ENCODE measurements at regions not wholly inside any gene's neighbourhood (a gene's known extent, or its start where the extent isn't known, plus 50 kb on each side); places are given as distances from the start of the nearest gene placed in this dataset.

DNA sequence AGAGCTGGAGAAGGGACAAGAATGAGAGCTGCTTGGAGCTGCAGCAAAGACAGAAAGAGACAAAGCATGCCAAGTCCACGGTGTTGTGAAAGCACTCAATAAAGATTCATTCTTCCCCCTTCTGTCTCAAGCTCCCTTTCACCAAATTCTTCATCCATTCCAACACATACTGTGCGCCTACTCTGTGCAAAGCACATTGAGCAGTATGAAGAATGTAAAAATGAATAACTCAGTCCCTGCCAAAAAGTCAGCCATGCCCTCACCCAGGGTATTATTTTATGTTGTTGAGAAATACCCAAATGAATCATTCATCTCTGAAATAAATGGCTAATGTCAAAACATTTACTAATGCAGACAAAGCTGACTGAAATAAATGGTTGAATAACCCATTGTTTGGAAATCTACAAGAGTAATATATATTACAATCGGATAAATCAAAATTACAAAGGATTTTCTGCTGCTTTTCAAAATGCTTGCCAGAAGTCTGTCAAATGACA lies 282.9 kb upstream of the IRX5 start:
- no peak for TF ChIP-seq SIN3A (IDR thresholded peaks at IDR 0.05; ENCODE audit: borderline replicate concordance, insufficient read depth, low read length)
- no peak for TF ChIP-seq POLR2AphosphoS5 (IDR thresholded peaks at IDR 0.05; ENCODE audit: low read depth, low read length)
- TF ChIP-seq FOXP2 (optimal IDR thresholded peaks at IDR 0.05; ENCODE audit: borderline replicate concordance, extremely low read depth, extremely low read length, insufficient read depth): no peak
- TF ChIP-seq, protein P1, sequence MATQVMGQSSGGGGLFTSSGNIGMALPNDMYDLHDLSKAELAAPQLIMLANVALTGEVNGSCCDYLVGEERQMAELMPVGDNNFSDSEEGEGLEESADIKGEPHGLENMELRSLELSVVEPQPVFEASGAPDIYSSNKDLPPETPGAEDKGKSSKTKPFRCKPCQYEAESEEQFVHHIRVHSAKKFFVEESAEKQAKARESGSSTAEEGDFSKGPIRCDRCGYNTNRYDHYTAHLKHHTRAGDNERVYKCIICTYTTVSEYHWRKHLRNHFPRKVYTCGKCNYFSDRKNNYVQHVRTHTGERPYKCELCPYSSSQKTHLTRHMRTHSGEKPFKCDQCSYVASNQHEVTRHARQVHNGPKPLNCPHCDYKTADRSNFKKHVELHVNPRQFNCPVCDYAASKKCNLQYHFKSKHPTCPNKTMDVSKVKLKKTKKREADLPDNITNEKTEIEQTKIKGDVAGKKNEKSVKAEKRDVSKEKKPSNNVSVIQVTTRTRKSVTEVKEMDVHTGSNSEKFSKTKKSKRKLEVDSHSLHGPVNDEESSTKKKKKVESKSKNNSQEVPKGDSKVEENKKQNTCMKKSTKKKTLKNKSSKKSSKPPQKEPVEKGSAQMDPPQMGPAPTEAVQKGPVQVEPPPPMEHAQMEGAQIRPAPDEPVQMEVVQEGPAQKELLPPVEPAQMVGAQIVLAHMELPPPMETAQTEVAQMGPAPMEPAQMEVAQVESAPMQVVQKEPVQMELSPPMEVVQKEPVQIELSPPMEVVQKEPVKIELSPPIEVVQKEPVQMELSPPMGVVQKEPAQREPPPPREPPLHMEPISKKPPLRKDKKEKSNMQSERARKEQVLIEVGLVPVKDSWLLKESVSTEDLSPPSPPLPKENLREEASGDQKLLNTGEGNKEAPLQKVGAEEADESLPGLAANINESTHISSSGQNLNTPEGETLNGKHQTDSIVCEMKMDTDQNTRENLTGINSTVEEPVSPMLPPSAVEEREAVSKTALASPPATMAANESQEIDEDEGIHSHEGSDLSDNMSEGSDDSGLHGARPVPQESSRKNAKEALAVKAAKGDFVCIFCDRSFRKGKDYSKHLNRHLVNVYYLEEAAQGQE (IDR thresholded peaks at IDR 0.05; ENCODE audit: insufficient read depth in 1 of 2, low read depth in 2 of 2, low read length in 2 of 2): no peak
- no peak for TF ChIP-seq TAF1 (IDR thresholded peaks at IDR 0.05; ENCODE audit: borderline replicate concordance, insufficient read depth, low read length)

DNA sequence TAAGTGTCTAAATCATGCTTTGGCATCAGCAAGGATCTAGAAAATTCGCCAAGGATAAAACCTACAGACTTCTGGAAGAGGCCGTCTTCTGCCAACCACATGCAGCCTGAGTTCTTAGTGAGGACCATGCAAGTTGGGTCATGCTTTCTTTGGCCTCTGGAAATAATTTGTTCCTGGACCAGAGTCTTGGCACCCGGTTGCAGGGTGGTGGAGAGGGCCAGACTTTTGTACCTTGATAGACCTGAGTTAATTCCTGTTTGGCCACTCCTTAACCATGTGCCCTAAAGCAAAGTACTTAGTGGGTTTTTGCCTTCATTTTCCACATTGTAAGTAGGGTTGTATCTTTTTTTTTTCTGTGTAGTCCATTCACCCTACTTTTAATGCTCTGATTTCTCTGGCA lies 283.4 kb upstream of the IRX5 start:
- TF ChIP-seq, protein P1 (IDR thresholded peaks at IDR 0.05; ENCODE audit: insufficient read depth in 1 of 2, low read depth in 2 of 2, low read length in 2 of 2): no peak
- no peak for TF ChIP-seq FOXP2 (optimal IDR thresholded peaks at IDR 0.05; ENCODE audit: borderline replicate concordance, extremely low read depth, extremely low read length, insufficient read depth)
- TF ChIP-seq SIN3A (IDR thresholded peaks at IDR 0.05; ENCODE audit: borderline replicate concordance, insufficient read depth, low read length): no peak
- no peak for TF ChIP-seq POLR2AphosphoS5 (IDR thresholded peaks at IDR 0.05; ENCODE audit: low read depth, low read length)

DNA sequence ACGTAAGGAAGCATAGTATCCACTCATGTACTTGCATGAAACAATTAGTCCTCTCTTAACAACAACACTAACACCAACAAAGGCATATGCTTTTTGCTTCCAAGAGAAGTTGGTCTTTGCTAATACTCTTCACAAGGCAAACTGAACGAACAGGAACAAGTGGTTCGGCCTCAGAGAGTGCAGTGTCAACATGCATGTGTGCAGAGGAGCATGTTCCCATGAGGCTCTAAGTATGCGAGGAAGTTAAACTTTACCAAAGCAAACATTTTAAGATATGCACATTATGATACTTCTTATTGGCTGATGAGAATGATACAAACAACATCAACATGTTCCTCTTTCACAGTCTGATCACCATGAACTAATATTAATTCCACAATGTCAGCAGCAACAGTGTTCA lies 285.3 kb upstream of the IRX5 start:
- TF ChIP-seq TAF1 (IDR thresholded peaks at IDR 0.05; ENCODE audit: borderline replicate concordance, insufficient read depth, low read length): no peak
- no peak for TF ChIP-seq SIN3A (IDR thresholded peaks at IDR 0.05; ENCODE audit: borderline replicate concordance, insufficient read depth, low read length)
- TF ChIP-seq FOXP2 (optimal IDR thresholded peaks at IDR 0.05; ENCODE audit: borderline replicate concordance, extremely low read depth, extremely low read length, insufficient read depth): no peak
- no peak for TF ChIP-seq POLR2AphosphoS5 (IDR thresholded peaks at IDR 0.05; ENCODE audit: low read depth, low read length)
- TF ChIP-seq, protein P1 (IDR thresholded peaks at IDR 0.05; ENCODE audit: insufficient read depth in 1 of 2, low read depth in 2 of 2, low read length in 2 of 2): no peak

DNA sequence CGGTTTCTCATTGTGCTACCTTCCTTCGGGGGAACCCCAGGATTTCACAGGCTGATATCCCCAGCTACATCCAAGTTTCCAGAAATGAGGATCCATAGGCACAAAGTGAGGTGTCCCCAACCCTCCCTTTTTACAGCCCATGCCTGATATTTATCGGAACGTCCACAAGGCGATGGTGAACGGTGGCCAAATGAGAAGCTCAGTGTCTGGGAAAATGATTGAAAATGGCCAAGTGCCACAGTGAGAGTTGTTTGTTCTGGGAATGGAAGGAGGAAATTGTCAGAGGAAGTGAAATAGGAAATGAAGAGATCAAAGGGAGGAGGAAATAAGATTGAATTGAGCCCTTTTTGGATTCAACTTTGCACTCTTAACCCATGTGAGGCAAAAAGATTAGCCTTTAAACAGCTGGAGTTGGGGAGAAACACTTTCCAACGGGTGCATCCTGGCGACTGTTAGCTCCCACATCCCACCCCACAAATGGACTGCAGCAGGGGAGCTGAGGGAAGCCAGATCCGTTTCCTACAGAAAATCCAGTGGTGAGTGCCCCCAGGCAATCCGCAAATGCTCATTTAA lies 294.4 kb upstream of the IRX5 start:
- TF ChIP-seq FOXP2 (optimal IDR thresholded peaks at IDR 0.05; ENCODE audit: borderline replicate concordance, extremely low read depth, extremely low read length, insufficient read depth): no peak
- no peak for TF ChIP-seq TAF1 (IDR thresholded peaks at IDR 0.05; ENCODE audit: borderline replicate concordance, insufficient read depth, low read length)
- TF ChIP-seq POLR2AphosphoS5 (IDR thresholded peaks at IDR 0.05; ENCODE audit: low read depth, low read length): no peak
- no peak for TF ChIP-seq SIN3A (IDR thresholded peaks at IDR 0.05; ENCODE audit: borderline replicate concordance, insufficient read depth, low read length)
- TF ChIP-seq, protein P1 (IDR thresholded peaks at IDR 0.05; ENCODE audit: insufficient read depth in 1 of 2, low read depth in 2 of 2, low read length in 2 of 2): no peak
